Fibroblast of lung (primary cell): ENCODE measurements at regions not wholly inside any gene's neighbourhood (a gene's known extent, or its start where the extent isn't known, plus 50 kb on each side); places are given as distances from the start of the nearest gene placed in this dataset.

Source experiments
- DNase-seq, 2 donors: peaks; one replicate each; pipeline versions ENCODE4 v3.0.0 to v3.0.0-alpha.2; 2010; ENCODE audit warnings: low read depth in 2 of 2
- H2AFZ ChIP-seq: 2 replicates; pipeline ENCODE4 v1.5.1; 2012; ENCODE audit warnings: low read length, control low read depth, inconsistent platforms
- H3K27ac ChIP-seq: 2 replicates; pipeline ENCODE4 v1.5.1; 2011; ENCODE audit warnings: low read length, control low read depth; ENCODE audit not compliant: insufficient read depth
- H3K27me3 ChIP-seq: 2 replicates; pipeline ENCODE4 v1.5.1; 2011; ENCODE audit warnings: mild to moderate bottlenecking, low read length; ENCODE audit not compliant: control insufficient read depth, insufficient read depth
- H3K36me3 ChIP-seq: 2 replicates; pipeline ENCODE4 v1.5.1; 2011; ENCODE audit warnings: low read length; ENCODE audit not compliant: control insufficient read depth, insufficient read depth
- H3K4me1 ChIP-seq: 2 replicates; pipeline ENCODE4 v1.5.1; 2011; ENCODE audit warnings: low read length; ENCODE audit not compliant: control insufficient read depth, insufficient read depth; ENCODE audit errors: extremely low read depth
- H3K4me2 ChIP-seq: 2 replicates; pipeline ENCODE4 v1.5.1; 2011; ENCODE audit warnings: low read length, control low read depth; ENCODE audit not compliant: insufficient read depth; ENCODE audit errors: extremely low read depth
- H3K4me3 ChIP-seq, 4 experiments: fragments of 200-600 bp in 1 of 4; sonication (generic) in 1 of 4; replicated peaks in 1 of 4; 2 replicates each; pipeline ENCODE4 v1.5.1; 2011 to 2016; ENCODE audit warnings: low read length in 4 of 4, low read depth in 3 of 4, mild to moderate bottlenecking in 3 of 4, control low read depth in 2 of 4, inconsistent platforms in 1 of 4, mixed read lengths in 1 of 4; ENCODE audit not compliant: insufficient read depth in 1 of 4; ENCODE audit errors: control extremely low read depth in 1 of 4
- H3K79me2 ChIP-seq: 2 replicates; pipeline ENCODE4 v1.5.1; 2012; ENCODE audit warnings: mild to moderate bottlenecking, low read length, inconsistent platforms; ENCODE audit not compliant: control insufficient read depth, insufficient read depth
- H3K9ac ChIP-seq: 2 replicates; pipeline ENCODE4 v1.5.1; 2011; ENCODE audit warnings: mild to moderate bottlenecking, low read length, control low read depth; ENCODE audit not compliant: insufficient read depth
- H3K9me3 ChIP-seq: 2 replicates; pipeline ENCODE4 v1.5.1; 2012; ENCODE audit warnings: low read depth, low read length; ENCODE audit not compliant: control insufficient read depth, insufficient read depth
- H4K20me1 ChIP-seq: 2 replicates; pipeline ENCODE4 v1.5.1; 2011; ENCODE audit warnings: low read length; ENCODE audit not compliant: control insufficient read depth, insufficient read depth; ENCODE audit errors: extremely low read depth
- EZH2 ChIP-seq: IDR thresholded peaks from 2 replicates; pipeline ENCODE4 v1.5.1; 2012; ENCODE audit warnings: low read length, control low read depth, mild to moderate bottlenecking; ENCODE audit errors: missing control alignments
- TF ChIP-seq, protein P1 (sequence below), 2 donors: IDR thresholded peaks in 1 of 2; conservative IDR thresholded peaks in 1 of 2; 1 replicate in 1 of 2; 2 replicates in 1 of 2; pipeline ENCODE4 v1.5.1; 2011 to 2012; ENCODE audit warnings: low read length in 2 of 2, control low read depth in 1 of 2, inconsistent platforms in 1 of 2, low read depth in 1 of 2, mild to moderate bottlenecking in 1 of 2

DNA sequence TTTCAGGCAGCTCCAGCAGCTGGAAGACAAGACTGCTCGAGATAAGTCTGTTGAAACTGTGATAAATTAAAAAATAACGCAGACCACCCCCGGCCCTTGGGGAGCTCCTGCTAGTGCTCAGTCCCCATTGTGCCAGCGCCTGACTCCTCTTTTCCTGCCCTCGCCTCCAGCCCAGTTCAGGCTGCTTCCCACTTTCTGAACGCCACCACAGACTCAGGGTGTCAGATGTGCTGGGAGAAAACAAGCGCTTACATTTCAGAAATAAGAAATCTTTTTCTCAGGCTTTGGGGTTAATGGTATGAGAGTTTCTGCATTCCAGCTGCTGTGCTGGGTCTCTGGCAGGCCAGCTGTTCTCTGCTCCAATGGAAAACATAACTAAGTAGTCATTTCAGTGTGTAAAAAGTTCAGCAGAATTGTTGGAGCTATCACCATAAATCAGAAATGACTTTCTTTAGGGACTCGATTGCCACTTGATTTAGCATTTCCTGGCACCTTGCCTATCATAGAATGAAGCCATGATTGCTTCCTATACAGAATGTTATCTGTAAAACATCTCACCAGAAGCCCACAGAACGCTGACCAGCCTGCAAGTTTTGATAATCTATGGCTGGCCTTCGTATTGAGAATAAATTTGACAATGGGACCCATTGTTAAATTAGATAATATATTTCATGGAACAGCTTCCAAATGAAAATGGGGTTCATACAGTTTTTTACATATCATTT is 257.0 kb upstream of the ZNF32 start:
- Histone ChIP-seq H3K27me3 (no peaks in the 10 kb centered on the region), H3K36me3 (no peaks in the 10 kb centered on the region), H3K4me3 (no peak overlapping the region), H3K4me2 (no peak overlapping the region), H3K4me1 (no peaks in the 10 kb centered on the region), H2AFZ (no peak overlapping the region), H3K27ac (no peak overlapping the region), H4K20me1 (no peaks in the 10 kb centered on the region), H3K9ac (no peak overlapping the region), H3K9me3 (no peaks in the 10 kb centered on the region), H3K79me2 (no peaks in the 10 kb centered on the region)
- peak; percentile 37 to 77 for DNase-seq
- TF ChIP-seq, protein P1, sequence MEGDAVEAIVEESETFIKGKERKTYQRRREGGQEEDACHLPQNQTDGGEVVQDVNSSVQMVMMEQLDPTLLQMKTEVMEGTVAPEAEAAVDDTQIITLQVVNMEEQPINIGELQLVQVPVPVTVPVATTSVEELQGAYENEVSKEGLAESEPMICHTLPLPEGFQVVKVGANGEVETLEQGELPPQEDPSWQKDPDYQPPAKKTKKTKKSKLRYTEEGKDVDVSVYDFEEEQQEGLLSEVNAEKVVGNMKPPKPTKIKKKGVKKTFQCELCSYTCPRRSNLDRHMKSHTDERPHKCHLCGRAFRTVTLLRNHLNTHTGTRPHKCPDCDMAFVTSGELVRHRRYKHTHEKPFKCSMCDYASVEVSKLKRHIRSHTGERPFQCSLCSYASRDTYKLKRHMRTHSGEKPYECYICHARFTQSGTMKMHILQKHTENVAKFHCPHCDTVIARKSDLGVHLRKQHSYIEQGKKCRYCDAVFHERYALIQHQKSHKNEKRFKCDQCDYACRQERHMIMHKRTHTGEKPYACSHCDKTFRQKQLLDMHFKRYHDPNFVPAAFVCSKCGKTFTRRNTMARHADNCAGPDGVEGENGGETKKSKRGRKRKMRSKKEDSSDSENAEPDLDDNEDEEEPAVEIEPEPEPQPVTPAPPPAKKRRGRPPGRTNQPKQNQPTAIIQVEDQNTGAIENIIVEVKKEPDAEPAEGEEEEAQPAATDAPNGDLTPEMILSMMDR (conservative IDR thresholded peaks at IDR 0.05 in 1 of 2, IDR thresholded peaks at IDR 0.05 in 1 of 2; ENCODE audit: low read depth in 1 of 2, low read length in 2 of 2), result no peak
- TF ChIP-seq EZH2, result no peak

DNA sequence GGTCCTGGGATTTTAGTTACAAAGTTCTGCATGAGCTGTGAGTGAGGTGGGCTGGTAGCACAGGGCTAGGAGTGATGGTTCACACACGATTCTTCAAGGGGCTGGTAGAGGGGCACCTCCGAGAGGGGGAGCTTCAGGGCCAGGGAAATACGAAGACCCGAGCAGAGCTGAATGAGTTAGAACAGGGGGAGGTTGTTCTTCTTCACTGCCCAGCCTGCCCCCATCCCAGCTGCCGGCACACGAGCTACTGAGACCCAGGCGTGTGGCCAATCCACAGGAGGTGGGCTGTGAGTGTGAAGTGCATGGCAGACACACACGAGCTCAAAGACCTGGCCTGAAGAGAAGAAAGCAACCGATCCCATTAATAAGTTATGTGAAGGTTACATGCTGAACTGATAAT is 256.2 kb upstream of the ZNF32 start:
- DNase-seq, result no peak
- Histone ChIP-seq H3K79me2 (no peaks in the 10 kb centered on the region), H3K4me2 (no peak overlapping the region), H2AFZ (no peak overlapping the region), H3K9me3 (no peaks in the 10 kb centered on the region), H4K20me1 (no peaks in the 10 kb centered on the region), H3K27ac (no peak overlapping the region), H3K9ac (no peak overlapping the region), H3K36me3 (no peaks in the 10 kb centered on the region), H3K4me3 (no peak overlapping the region), H3K4me1 (no peaks in the 10 kb centered on the region), H3K27me3 (no peaks in the 10 kb centered on the region)
- TF ChIP-seq, protein P1 (conservative IDR thresholded peaks at IDR 0.05 in 1 of 2, IDR thresholded peaks at IDR 0.05 in 1 of 2; ENCODE audit: low read depth in 1 of 2, low read length in 2 of 2), result no peak
- no peak for TF ChIP-seq EZH2

DNA sequence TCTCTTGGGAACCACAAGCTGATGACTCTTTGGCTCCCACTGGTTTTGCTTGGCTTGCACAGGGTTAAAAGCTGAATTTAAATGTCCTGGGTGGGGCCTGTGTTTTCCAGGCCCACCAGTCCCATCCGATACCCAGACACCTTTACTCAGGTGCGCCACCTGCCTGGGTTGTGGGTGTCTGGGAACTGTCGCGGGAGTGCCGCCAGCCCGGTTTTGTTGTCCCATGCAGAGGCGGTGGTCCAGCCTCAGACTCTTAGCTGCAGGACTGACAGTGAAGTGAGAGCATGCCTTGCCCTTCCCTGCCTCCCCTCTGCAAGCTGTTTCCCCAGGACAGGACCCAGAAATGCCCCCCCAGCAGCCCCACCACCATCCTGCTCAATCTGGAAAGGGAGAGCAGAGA is 255.6 kb upstream of the ZNF32 start:
- Histone ChIP-seq H4K20me1 (no peaks in the 10 kb centered on the region), H3K27ac (no peak overlapping the region), H3K79me2 (no peaks in the 10 kb centered on the region), H3K9me3 (no peaks in the 10 kb centered on the region), H2AFZ (no peak overlapping the region), H3K27me3 (no peaks in the 10 kb centered on the region), H3K4me3 (no peak overlapping the region), H3K36me3 (no peaks in the 10 kb centered on the region), H3K9ac (no peak overlapping the region), H3K4me1 (no peaks in the 10 kb centered on the region), H3K4me2 (no peak overlapping the region)
- TF ChIP-seq, protein P1 (conservative IDR thresholded peaks at IDR 0.05 in 1 of 2, IDR thresholded peaks at IDR 0.05 in 1 of 2; ENCODE audit: low read depth in 1 of 2, low read length in 2 of 2), result no peak
- TF ChIP-seq EZH2, result no peak
- no peak for DNase-seq
